ENCODE measurements at regions not wholly inside any gene's neighbourhood (a gene's known extent, or its start where the extent isn't known, plus 50 kb on each side); places are given as distances from the start of the nearest gene placed in this dataset.

DNA sequence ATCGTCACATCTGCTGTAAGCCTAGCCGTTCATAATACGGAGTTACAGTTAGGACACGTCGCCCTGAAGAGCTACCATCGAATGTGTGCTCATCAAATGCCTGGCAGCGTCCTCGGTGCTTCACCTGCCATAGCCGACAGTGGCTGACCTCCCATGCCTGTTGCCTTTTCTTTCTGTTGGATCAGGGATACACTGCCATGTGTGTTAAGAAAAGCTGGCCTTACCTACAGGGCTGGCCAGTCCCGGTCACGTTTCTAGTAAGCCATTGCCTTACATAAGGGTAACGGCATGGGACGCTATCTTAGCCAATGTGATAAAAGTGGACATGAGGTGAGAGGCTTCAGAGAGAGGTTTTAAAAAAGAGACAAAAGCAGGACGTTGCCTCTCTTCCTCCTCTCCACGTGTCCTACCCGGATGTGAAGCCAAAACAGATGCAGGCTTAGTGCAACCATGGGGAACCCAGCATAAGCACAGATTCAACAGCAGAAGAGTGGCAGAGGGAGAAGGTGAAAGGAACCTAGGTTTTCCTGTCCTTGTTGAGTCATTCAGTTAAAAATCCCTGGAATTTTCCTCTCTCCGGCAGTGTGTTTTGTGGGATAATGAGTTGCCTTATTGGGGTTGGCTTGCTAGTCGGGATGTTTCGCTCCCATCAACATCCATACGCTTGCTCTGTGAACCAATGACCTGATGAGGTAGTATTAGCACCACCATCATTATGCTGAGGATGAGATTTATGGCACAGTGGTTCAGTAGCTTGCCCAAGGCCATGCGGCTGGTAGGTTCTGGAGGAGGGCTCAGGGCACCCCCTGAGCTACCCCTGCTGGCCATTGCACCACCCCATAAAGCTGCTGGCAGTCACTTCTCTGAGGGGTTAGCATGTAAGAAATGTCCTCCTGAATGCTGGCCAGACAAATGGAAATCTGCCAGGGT lies 67.4 kb upstream of the B3GAT1 start:
- Histone ChIP-seq H3K9me3 (ENCODE audit: control insufficient read depth, insufficient read depth, low read depth, low read length) (no peaks in the 10 kb centered on the region), H3K4me3 (ENCODE audit: low read depth in 2 of 2, low read length in 2 of 2) (no peak overlapping the region), H3K27me3 (ENCODE audit: control insufficient read depth, insufficient read depth, low read length) (peaks cover 37% of the 10 kb centered on the region), H3K36me3 (ENCODE audit: control insufficient read depth, insufficient read depth, low read length) (no peaks in the 10 kb centered on the region), H3K4me1 (ENCODE audit: control insufficient read depth, insufficient read depth, low read length) (no peaks in the 10 kb centered on the region), H3K27ac (ENCODE audit: low read length) (no peak overlapping the region)
- BruUV-seq (replicated peaks): no TSS peak
- ATAC-seq (no peak), DNase-seq (ENCODE audit: low read depth, low spot score) (no peak)
- ChIA-PET CTCF (no interaction called here), POLR2A (no interaction called here)
- in situ Hi-C loops (cut with HindIII; ENCODE audit: low pct_unique_long_range_greater_than_20kb, low sequenced_read_pairs) (no loop called here), intact Hi-C loops (cut with micrococcal nuclease; ENCODE audit: unreplicated experiment) (no loop called here)
- TF ChIP-seq, protein P1, sequence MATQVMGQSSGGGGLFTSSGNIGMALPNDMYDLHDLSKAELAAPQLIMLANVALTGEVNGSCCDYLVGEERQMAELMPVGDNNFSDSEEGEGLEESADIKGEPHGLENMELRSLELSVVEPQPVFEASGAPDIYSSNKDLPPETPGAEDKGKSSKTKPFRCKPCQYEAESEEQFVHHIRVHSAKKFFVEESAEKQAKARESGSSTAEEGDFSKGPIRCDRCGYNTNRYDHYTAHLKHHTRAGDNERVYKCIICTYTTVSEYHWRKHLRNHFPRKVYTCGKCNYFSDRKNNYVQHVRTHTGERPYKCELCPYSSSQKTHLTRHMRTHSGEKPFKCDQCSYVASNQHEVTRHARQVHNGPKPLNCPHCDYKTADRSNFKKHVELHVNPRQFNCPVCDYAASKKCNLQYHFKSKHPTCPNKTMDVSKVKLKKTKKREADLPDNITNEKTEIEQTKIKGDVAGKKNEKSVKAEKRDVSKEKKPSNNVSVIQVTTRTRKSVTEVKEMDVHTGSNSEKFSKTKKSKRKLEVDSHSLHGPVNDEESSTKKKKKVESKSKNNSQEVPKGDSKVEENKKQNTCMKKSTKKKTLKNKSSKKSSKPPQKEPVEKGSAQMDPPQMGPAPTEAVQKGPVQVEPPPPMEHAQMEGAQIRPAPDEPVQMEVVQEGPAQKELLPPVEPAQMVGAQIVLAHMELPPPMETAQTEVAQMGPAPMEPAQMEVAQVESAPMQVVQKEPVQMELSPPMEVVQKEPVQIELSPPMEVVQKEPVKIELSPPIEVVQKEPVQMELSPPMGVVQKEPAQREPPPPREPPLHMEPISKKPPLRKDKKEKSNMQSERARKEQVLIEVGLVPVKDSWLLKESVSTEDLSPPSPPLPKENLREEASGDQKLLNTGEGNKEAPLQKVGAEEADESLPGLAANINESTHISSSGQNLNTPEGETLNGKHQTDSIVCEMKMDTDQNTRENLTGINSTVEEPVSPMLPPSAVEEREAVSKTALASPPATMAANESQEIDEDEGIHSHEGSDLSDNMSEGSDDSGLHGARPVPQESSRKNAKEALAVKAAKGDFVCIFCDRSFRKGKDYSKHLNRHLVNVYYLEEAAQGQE (IDR thresholded peaks at IDR 0.05; ENCODE audit: insufficient read depth in 1 of 2, low read depth in 2 of 2, low read length in 1 of 2): no peak
- no peak for TF ChIP-seq SIN3A (IDR thresholded peaks at IDR 0.05; ENCODE audit: borderline replicate concordance, insufficient read depth, low read depth, low read length)
- TF ChIP-seq, protein P2, sequence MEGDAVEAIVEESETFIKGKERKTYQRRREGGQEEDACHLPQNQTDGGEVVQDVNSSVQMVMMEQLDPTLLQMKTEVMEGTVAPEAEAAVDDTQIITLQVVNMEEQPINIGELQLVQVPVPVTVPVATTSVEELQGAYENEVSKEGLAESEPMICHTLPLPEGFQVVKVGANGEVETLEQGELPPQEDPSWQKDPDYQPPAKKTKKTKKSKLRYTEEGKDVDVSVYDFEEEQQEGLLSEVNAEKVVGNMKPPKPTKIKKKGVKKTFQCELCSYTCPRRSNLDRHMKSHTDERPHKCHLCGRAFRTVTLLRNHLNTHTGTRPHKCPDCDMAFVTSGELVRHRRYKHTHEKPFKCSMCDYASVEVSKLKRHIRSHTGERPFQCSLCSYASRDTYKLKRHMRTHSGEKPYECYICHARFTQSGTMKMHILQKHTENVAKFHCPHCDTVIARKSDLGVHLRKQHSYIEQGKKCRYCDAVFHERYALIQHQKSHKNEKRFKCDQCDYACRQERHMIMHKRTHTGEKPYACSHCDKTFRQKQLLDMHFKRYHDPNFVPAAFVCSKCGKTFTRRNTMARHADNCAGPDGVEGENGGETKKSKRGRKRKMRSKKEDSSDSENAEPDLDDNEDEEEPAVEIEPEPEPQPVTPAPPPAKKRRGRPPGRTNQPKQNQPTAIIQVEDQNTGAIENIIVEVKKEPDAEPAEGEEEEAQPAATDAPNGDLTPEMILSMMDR (IDR thresholded peaks at IDR 0.05): no peak
- no peak for TF ChIP-seq POLR2AphosphoS5 (IDR thresholded peaks at IDR 0.05; ENCODE audit: low read depth, low read length)
- TF ChIP-seq TCF7L2 (IDR thresholded peaks at IDR 0.05; ENCODE audit: low read depth, low read length): no peak

DNA sequence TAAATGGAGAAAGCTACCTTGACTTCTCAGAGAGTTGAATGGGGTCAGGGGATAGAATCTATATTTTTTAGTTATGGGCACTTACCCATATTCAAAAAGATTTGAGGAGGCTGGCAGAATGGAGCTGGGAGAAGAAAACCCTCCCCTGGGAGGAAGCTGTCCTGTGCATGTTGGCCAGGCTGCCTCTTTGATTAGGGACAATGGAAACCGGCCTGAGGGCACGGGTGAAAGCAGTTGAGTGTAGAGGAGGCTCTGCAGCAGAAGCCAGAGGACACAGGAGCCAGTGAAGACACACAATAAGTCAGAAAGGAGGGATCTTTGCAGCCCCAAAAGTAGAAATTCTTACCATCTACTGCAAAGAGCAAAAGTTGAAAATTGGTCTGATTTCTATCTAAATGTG lies 66.6 kb upstream of the B3GAT1 start:
- peaks cover 37% of the 10 kb centered on the region for H3K27me3 ChIP-seq (ENCODE audit: control insufficient read depth, insufficient read depth, low read length)
- POLR2A ChIA-PET: no interaction called here

More for the DNA sequence above, 66.6 kb upstream of the B3GAT1 start:
- TF ChIP-seq POLR2AphosphoS5 (IDR thresholded peaks at IDR 0.05; ENCODE audit: low read depth, low read length): no peak
- TF ChIP-seq, protein P1 (IDR thresholded peaks at IDR 0.05; ENCODE audit: insufficient read depth in 1 of 2, low read depth in 2 of 2, low read length in 1 of 2): no peak
- Histone ChIP-seq H3K36me3 (ENCODE audit: control insufficient read depth, insufficient read depth, low read length) (no peaks in the 10 kb centered on the region), H3K27ac (ENCODE audit: low read length) (no peak overlapping the region), H3K4me3 (ENCODE audit: low read depth in 2 of 2, low read length in 2 of 2) (no peak overlapping the region), H3K9me3 (ENCODE audit: control insufficient read depth, insufficient read depth, low read depth, low read length) (no peaks in the 10 kb centered on the region), H3K4me1 (ENCODE audit: control insufficient read depth, insufficient read depth, low read length) (no peaks in the 10 kb centered on the region)
- no TSS peak for BruUV-seq (replicated peaks)
- ATAC-seq: no peak
- CTCF ChIA-PET: no interaction called here
- intact Hi-C loops (cut with micrococcal nuclease; ENCODE audit: unreplicated experiment): no loop called here
- DNase-seq (ENCODE audit: low read depth, low spot score): no peak
- in situ Hi-C loops (cut with HindIII; ENCODE audit: low pct_unique_long_range_greater_than_20kb, low sequenced_read_pairs): no loop called here

Data from Panc1 (cell line).